GM23248 (cell line): ENCODE measurements at regions not wholly inside any gene's neighbourhood (a gene's known extent, or its start where the extent isn't known, plus 50 kb on each side); places are given as distances from the start of the nearest gene placed in this dataset.

Experiments
- EZH2 ChIP-seq: fragments of 200-600 bp; sonication (generic); IDR thresholded peaks from 2 replicates; pipeline ENCODE4 v1.6.1; 2018; ENCODE audit warnings: antibody characterized with exemption, mild to moderate bottlenecking; ENCODE audit not compliant: insufficient read depth, poor library complexity, severe bottlenecking
- EZH2phosphoT487 ChIP-seq: fragments of 200-600 bp; sonication (generic); IDR thresholded peaks from 2 replicates; pipeline ENCODE4 v1.6.1; 2018; ENCODE audit warnings: antibody characterized with exemption, moderate library complexity, mild to moderate bottlenecking, low read depth; ENCODE audit not compliant: insufficient read depth

DNA sequence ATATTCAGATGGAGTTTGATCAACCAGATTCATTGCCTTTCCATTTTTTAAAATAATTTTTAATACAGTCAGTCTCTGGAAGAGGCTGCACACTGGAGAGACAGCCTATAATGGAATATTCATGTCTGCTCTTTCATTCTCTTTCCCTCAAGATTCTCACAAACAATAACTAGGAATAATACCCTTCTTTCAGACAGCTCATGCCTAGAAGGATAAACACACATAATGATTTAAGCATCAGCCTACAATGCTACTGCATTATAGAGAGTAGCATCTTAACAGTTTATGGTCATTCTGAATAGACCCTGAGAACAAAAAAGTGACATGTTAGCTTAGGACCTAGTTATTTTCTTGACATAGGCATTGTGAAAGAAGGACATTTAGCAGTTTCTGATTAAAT is 1692.3 kb downstream of the GRIK2 start:
- TF ChIP-seq EZH2 (no peak), EZH2phosphoT487 (no peak)
